ENCODE measurements at regions not wholly inside any gene's neighbourhood (a gene's known extent, or its start where the extent isn't known, plus 50 kb on each side); places are given as distances from the start of the nearest gene placed in this dataset.

GRCh38 chr7:25515633-25516275 lies 287.5 kb upstream of the NPVF start:
- no peak for DNase-seq (ENCODE audit: low read depth)
- Histone ChIP-seq H3K4me1 (ENCODE audit: insufficient read depth, low read length) (no peaks in the 10 kb centered on the region), H3K36me3 (ENCODE audit: insufficient read depth, low read length) (no peaks in the 10 kb centered on the region), H3K9ac (ENCODE audit: low read length) (no peak overlapping the region), H3K4me3 (ENCODE audit: insufficient read depth, low read depth, low read length) (no peak overlapping the region), H3K79me2 (ENCODE audit: insufficient read depth, low read length) (no peaks in the 10 kb centered on the region), H3K4me2 (ENCODE audit: low read length) (no peak overlapping the region), H3K27me3 (ENCODE audit: insufficient read depth, low read length) (no peaks in the 10 kb centered on the region), H4K20me1 (ENCODE audit: insufficient read depth, low read length) (no peaks in the 10 kb centered on the region), H3K9me3 (ENCODE audit: insufficient read depth, low read depth, low read length) (no peaks in the 10 kb centered on the region), H2AFZ (ENCODE audit: low read depth, low read length) (no peak overlapping the region), H3K27ac (ENCODE audit: low read depth, low read length) (no peak overlapping the region)
- TF ChIP-seq CTCF (IDR thresholded peaks at IDR 0.05; ENCODE audit: insufficient read depth, low read depth, low read length) (no peak), EZH2 (IDR thresholded peaks at IDR 0.05; ENCODE audit: insufficient read depth, low read length) (no peak)
- Mint-ChIP-seq H3K9me3 (ENCODE audit: unreplicated experiment) (no peaks in the 10 kb centered on the region), H3K27ac (ENCODE audit: unreplicated experiment) (no peak overlapping the region), H3K4me3 (ENCODE audit: unreplicated experiment) (no peak overlapping the region), H3K36me3 (ENCODE audit: low read depth, unreplicated experiment) (no peaks in the 10 kb centered on the region), H3K27me3 (ENCODE audit: low read depth, unreplicated experiment) (no peaks in the 10 kb centered on the region), H3K4me1 (ENCODE audit: low read depth, unreplicated experiment) (no peaks in the 10 kb centered on the region)
- FAIRE-seq, result no peak

GRCh38 chr7:25517906-25518305 lies 289.6 kb upstream of the NPVF start:
- Histone ChIP-seq H2AFZ (ENCODE audit: low read depth, low read length) (no peak overlapping the region), H3K27ac (ENCODE audit: low read depth, low read length) (no peak overlapping the region), H3K4me3 (ENCODE audit: insufficient read depth, low read depth, low read length) (no peak overlapping the region), H3K9ac (ENCODE audit: low read length) (no peak overlapping the region), H3K27me3 (ENCODE audit: insufficient read depth, low read length) (no peaks in the 10 kb centered on the region), H3K9me3 (ENCODE audit: insufficient read depth, low read depth, low read length) (no peaks in the 10 kb centered on the region), H3K79me2 (ENCODE audit: insufficient read depth, low read length) (no peaks in the 10 kb centered on the region), H3K36me3 (ENCODE audit: insufficient read depth, low read length) (no peaks in the 10 kb centered on the region), H3K4me2 (ENCODE audit: low read length) (no peak overlapping the region), H4K20me1 (ENCODE audit: insufficient read depth, low read length) (no peaks in the 10 kb centered on the region), H3K4me1 (ENCODE audit: insufficient read depth, low read length) (no peaks in the 10 kb centered on the region)
- no peaks in the 10 kb centered on the region for H3K9me3 Mint-ChIP-seq (ENCODE audit: unreplicated experiment)
- H3K4me3 Mint-ChIP-seq (ENCODE audit: unreplicated experiment), result no peak overlapping the region
- FAIRE-seq, result no peak
- no peak overlapping the region for H3K27ac Mint-ChIP-seq (ENCODE audit: unreplicated experiment)
- H3K36me3 Mint-ChIP-seq (ENCODE audit: low read depth, unreplicated experiment), result no peaks in the 10 kb centered on the region
- no peak for DNase-seq (ENCODE audit: low read depth)
- H3K27me3 Mint-ChIP-seq (ENCODE audit: low read depth, unreplicated experiment), result no peaks in the 10 kb centered on the region
- TF ChIP-seq EZH2 (IDR thresholded peaks at IDR 0.05; ENCODE audit: insufficient read depth, low read length) (no peak), CTCF (IDR thresholded peaks at IDR 0.05; ENCODE audit: insufficient read depth, low read depth, low read length) (no peak)
- no peaks in the 10 kb centered on the region for H3K4me1 Mint-ChIP-seq (ENCODE audit: low read depth, unreplicated experiment)

GRCh38 chr7:25520017-25520416 lies 291.7 kb upstream of the NPVF start:
- no peak for DNase-seq (ENCODE audit: low read depth)
- no peak overlapping the region for H3K4me2 ChIP-seq (ENCODE audit: low read length)
- Mint-ChIP-seq H3K27me3 (ENCODE audit: low read depth, unreplicated experiment) (peaks cover 6% of the 10 kb centered on the region), H3K9me3 (ENCODE audit: unreplicated experiment) (no peaks in the 10 kb centered on the region), H3K4me1 (ENCODE audit: low read depth, unreplicated experiment) (no peaks in the 10 kb centered on the region), H3K4me3 (ENCODE audit: unreplicated experiment) (no peak overlapping the region), H3K27ac (ENCODE audit: unreplicated experiment) (no peak overlapping the region), H3K36me3 (ENCODE audit: low read depth, unreplicated experiment) (no peaks in the 10 kb centered on the region)
- H3K4me3 ChIP-seq (ENCODE audit: insufficient read depth, low read depth, low read length), result no peak overlapping the region
- no peaks in the 10 kb centered on the region for H3K27me3 ChIP-seq (ENCODE audit: insufficient read depth, low read length)
- no peaks in the 10 kb centered on the region for H3K9me3 ChIP-seq (ENCODE audit: insufficient read depth, low read depth, low read length)
- H3K36me3 ChIP-seq (ENCODE audit: insufficient read depth, low read length), result no peaks in the 10 kb centered on the region
- H3K4me1 ChIP-seq (ENCODE audit: insufficient read depth, low read length), result no peaks in the 10 kb centered on the region
- no peaks in the 10 kb centered on the region for H3K79me2 ChIP-seq (ENCODE audit: insufficient read depth, low read length)
- no peak overlapping the region for H2AFZ ChIP-seq (ENCODE audit: low read depth, low read length)
- FAIRE-seq, result no peak
- H3K27ac ChIP-seq (ENCODE audit: low read depth, low read length), result no peak overlapping the region
- H4K20me1 ChIP-seq (ENCODE audit: insufficient read depth, low read length), result no peaks in the 10 kb centered on the region
- TF ChIP-seq EZH2 (IDR thresholded peaks at IDR 0.05; ENCODE audit: insufficient read depth, low read length) (no peak), CTCF (IDR thresholded peaks at IDR 0.05; ENCODE audit: insufficient read depth, low read depth, low read length) (no peak)
- no peak overlapping the region for H3K9ac ChIP-seq (ENCODE audit: low read length)

Data from astrocyte (in vitro differentiated cells and primary cell).